GM12873 (cell line): ENCODE measurements at regions not wholly inside any gene's neighbourhood (a gene's known extent, or its start where the extent isn't known, plus 50 kb on each side); places are given as distances from the start of the nearest gene placed in this dataset.

Experiments
- CTCF ChIP-seq: IDR thresholded peaks from 2 replicates; pipeline ENCODE4 v1.5.1; 2012; ENCODE audit warnings: low read depth, mild to moderate bottlenecking, moderate library complexity, low read length, control low read depth; ENCODE audit not compliant: insufficient read depth; ENCODE audit errors: missing control alignments

GRCh38 chr14:81743605-81744004, 210.0 kb upstream of the SEL1L start:
- no peak for TF ChIP-seq CTCF

- TF ChIP-seq CTCF, result no peak
Observed at GRCh38 chr14:81751198-81751597, 217.5 kb upstream of the SEL1L start.

- TF ChIP-seq CTCF, result no peak
Observed at GRCh38 chr14:81759541-81759940, 225.9 kb upstream of the SEL1L start.

GRCh38 chr14:81765651-81766275, 232.1 kb upstream of the SEL1L start:
- no peak for TF ChIP-seq CTCF

GRCh38 chr14:81766321-81766915, 232.8 kb upstream of the SEL1L start:
- no peak for TF ChIP-seq CTCF

GRCh38 chr14:81767266-81767995, 233.8 kb upstream of the SEL1L start:
- TF ChIP-seq CTCF, result no peak

- no peak for TF ChIP-seq CTCF
Observed at GRCh38 chr14:81771651-81772275, 238.1 kb upstream of the SEL1L start.
